Fibroblast of mammary gland (primary cell): ENCODE measurements at regions not wholly inside any gene's neighbourhood (a gene's known extent, or its start where the extent isn't known, plus 50 kb on each side); places are given as distances from the start of the nearest gene placed in this dataset.
"Not testable (repeated sequence)": the region's sequence is repeated elsewhere in the genome, so short reads cannot be mapped to it uniquely, and the experiment has no call there.

Source experiments
- DNase-seq: peaks from one replicate; pipeline ENCODE4 v3.0.0-alpha.2; 2010; ENCODE audit warnings: low read depth
- H3K4me3 ChIP-seq: 2 replicates; pipeline ENCODE4 v1.5.1; 2011; ENCODE audit warnings: low read depth, mild to moderate bottlenecking, low read length, moderate library complexity; ENCODE audit not compliant: control insufficient read depth
- TF ChIP-seq, protein P1 (sequence below): conservative IDR thresholded peaks from 2 replicates; pipeline ENCODE4 v1.5.1; 2011; ENCODE audit warnings: low read depth, low read length, inconsistent platforms; ENCODE audit not compliant: control insufficient read depth, insufficient read depth

DNA sequence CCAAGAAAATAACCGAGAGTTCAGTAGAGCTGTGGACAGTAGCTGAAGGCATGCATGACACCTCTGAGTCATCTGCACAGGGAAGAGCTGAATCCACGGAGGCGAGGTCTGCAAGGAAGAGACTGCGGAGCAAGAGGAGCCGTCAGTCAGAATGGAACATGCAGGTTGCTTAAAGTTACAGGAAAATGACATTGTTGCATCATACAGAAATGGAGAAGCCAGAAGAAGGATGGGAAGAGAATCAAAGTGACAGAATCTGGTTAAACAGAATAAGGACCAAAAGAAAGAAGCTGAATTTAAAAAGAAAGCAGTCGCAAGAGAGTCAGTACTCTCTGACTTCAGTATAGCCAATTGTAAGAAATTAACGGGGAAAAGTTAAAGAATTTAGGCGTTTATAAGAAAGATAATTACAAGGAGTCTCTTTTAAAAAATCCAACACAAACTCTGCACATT lies 533.8 kb downstream of the ADCYAP1 start:
- no peak overlapping the region for H3K4me3 ChIP-seq
- no peak for DNase-seq
- TF ChIP-seq, protein P1, sequence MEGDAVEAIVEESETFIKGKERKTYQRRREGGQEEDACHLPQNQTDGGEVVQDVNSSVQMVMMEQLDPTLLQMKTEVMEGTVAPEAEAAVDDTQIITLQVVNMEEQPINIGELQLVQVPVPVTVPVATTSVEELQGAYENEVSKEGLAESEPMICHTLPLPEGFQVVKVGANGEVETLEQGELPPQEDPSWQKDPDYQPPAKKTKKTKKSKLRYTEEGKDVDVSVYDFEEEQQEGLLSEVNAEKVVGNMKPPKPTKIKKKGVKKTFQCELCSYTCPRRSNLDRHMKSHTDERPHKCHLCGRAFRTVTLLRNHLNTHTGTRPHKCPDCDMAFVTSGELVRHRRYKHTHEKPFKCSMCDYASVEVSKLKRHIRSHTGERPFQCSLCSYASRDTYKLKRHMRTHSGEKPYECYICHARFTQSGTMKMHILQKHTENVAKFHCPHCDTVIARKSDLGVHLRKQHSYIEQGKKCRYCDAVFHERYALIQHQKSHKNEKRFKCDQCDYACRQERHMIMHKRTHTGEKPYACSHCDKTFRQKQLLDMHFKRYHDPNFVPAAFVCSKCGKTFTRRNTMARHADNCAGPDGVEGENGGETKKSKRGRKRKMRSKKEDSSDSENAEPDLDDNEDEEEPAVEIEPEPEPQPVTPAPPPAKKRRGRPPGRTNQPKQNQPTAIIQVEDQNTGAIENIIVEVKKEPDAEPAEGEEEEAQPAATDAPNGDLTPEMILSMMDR: no peak

DNA sequence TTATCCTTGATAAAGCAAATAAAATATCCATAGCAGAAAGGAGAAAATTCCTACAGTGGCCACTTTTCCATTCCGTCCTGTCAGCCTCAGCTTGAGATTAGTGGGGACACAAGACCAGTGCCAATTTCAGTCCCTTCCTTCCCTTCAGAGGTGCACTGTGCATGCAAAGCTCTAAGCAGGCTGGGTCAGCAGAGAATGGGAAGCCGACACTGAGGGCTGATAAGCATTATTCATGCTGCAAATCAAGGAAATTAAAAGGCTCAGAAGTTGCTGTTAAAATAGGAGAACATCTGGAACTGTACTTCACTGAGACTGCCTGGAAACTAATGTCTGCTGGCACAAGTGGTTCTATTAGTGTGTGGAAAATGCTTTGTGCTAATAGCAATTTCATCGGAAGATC lies 534.3 kb downstream of the ADCYAP1 start:
- H3K4me3 ChIP-seq: no peak overlapping the region
- TF ChIP-seq, protein P1: no peak
- DNase-seq: no peak

DNA sequence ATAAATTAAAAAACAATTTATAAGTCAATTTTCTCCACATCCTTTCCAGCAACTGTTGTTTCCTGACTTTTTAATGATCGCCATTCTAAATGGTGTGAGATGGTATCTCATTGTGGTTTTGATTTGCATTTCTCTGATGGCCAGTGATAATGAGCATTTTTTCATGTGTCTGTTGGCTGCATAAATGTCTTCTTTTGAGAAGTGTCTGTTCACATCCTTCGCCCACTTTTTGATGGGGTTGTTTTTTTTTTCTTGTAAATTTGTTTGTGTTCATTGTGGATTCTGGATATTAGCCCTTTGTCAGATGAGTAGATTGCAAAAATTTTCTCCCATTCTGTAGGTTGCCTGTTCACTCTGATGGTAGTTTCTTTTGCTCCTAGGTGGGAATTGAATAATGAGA lies 539.4 kb downstream of the ADCYAP1 start:
- not testable (repeated sequence) for H3K4me3 ChIP-seq, DNase-seq

DNA sequence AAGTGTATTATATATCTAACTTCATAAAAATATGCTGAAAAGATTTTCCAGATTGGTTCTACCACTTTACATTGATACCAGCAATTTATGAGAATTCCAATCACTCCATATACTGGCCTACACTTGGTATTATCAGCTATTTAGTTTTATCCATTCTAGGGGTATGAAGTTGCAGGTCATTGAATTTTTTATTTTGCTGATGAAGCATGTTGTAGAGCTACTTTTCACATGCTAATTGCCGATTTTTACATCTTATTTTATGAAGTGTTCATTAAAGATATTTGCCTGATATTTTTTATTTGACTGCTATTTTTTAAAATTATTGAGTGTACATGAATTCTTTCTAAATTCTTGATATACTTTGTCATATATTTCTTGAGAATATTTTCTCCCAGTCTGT lies 542.1 kb downstream of the ADCYAP1 start:
- TF ChIP-seq, protein P1: no peak
- no peak for DNase-seq
- H3K4me3 ChIP-seq: no peak overlapping the region

DNA sequence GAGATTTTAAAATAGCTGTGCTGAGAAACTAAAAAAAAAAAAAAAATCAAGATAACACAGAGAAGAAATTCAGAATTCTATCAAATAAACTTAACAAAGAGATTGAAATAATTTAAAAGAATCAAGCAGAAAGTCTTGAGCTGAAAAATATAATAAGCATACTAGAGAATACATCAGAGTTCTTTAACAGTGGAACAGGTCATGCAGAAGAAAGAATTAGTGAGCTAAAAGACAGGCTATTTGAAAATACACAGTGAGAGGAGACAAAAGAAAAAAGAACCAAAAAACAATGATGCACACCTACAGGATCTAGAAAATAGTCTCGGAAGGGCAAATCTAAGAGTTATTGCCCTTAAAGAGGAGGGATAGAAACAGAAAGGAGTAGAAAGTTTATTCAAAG lies 548.1 kb downstream of the ADCYAP1 start:
- no peak for DNase-seq
- no peak overlapping the region for H3K4me3 ChIP-seq
- TF ChIP-seq, protein P1: no peak

DNA sequence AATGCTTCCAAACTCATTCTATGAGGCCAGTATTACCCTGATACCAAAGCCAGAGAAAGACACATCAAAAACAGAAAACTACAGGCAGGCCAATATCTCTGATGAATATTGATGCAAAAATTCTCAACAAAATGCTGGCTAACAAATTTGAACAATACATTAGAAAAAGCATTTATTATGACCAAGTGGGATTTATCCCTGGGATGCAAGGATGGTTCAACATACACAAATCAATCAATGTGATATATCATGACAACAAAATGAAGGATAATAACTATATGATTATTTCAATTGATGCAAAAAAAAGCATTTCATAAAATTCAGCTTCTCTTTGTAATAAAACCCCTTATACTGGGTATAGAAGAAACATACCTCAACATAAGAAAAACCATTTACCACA lies 550.9 kb downstream of the ADCYAP1 start:
- TF ChIP-seq, protein P1: no peak

DNA sequence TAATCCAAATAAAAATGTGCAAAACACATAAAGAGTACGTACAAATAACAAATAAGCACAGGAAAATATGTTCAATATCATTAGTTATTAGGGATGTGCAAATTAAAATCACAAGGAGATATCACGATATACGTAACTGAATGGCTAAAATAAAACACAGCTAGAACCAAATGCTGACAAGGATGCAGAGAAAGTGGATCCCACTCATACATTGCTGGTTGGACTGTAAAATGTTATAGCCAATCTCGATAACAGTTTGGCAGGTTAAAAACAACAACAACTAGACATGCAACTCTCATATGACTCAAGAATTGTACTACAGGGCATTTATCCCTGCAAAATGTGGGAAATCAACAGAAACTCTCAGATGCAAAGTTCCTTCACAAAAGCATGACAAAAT lies 553.9 kb downstream of the ADCYAP1 start:
- no peak for DNase-seq
- H3K4me3 ChIP-seq: no peak overlapping the region
- TF ChIP-seq, protein P1: no peak

More for the DNA sequence above, 550.9 kb downstream of the ADCYAP1 start:
- H3K4me3 ChIP-seq: no peak overlapping the region
- no peak for DNase-seq
